SKM-1 (cell line): ENCODE measurements at regions not wholly inside any gene's neighbourhood (a gene's known extent, or its start where the extent isn't known, plus 50 kb on each side); places are given as distances from the start of the nearest gene placed in this dataset.

Experiments used
- DNase-seq: peaks from one replicate; lab custom pipeline; 2025; ENCODE audit not compliant: unreplicated experiment; lab: John Stamatoyannopoulos, UW

DNA sequence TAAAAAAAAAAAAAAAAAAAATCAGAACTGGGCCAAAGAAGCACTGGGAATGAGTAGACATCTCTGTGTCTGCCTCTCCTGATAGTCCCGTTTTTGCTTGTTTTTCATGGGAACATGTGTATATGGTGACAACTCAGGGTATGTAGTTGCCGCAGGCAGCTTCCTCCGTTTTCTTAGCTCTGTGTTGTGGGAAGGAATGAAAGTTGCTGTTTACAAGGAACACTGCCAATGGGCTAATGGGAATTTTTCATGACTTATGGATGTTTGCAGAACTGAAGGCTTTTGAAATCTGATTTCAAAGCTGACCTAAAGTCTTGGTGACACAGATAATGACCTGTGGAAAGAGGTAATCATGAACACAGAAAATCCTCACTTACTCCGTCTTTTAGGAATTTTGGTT is 146.4 kb upstream of the BTG1 start:
- DNase-seq, result no peak

- DNase-seq, result no peak
Observed at GRCh38 chr12:92290886-92291285, 145.2 kb upstream of the BTG1 start.

DNA sequence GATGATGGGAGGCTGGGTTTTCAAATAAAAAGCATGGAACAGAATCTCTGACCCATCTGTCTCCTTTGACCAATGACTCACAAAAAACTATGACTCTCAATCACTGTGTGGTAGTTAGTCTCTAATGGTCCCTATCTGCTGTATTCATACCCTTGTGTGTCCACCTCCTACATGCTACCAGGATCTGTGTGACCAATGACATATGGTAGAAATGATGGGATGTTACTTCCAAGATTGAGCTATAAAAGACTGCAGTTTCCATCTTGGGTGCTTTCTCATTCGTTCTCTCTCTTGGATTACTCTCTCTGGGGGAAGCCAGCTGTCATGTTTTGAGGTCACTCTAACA is 144.7 kb upstream of the BTG1 start:
- no peak for DNase-seq

GRCh38 chr12:92289629-92290349 is 144.1 kb upstream of the BTG1 start:
- DNase-seq, result no peak

GRCh38 chr12:92288561-92288960 is 142.9 kb upstream of the BTG1 start:
- no peak for DNase-seq

DNA sequence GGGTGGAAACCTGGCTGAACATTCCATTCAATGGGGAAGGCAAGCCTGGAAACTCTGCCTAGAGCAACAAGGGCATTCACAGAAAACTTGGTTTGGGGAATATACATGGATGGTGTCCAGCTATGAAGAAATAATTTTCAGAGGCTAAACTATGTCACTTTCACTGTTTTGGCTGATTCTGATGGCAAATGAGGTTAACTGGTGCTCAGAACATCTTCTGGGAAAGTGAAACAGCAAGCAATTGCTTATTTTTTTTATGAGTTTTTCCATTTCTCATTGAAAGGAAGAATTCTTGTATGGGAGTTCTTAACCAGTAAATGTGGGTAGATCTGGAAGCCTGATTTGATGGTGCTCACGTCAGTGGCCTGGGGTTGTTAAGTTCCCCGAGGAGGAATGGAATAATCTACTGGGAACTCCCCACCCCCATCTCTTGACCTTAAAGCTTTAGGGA is 132.8 kb upstream of the BTG1 start:
- no peak for DNase-seq

GRCh38 chr12:92277795-92278194 is 132.1 kb upstream of the BTG1 start:
- DNase-seq, result no peak

DNA sequence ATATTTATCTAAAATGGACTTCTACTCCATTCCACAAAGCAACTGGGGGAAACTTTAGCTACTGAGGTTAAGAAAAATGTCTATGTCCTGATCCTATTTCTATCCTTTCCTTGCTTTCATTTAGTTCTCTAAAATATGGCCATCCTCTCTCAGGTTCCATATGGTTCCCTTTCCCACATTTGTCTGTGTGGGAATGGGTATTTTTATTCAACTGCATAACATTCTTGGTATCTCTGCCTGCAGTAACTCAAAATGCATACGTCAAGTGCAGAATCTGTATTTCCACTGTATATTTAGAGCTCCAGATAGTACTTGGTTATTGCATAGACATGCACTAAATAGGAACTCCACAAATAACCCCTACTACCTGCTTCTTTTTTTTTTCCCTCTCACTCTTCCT is 130.6 kb upstream of the BTG1 start:
- DNase-seq, result no peak

GRCh38 chr12:92275443-92276154 is 130.0 kb upstream of the BTG1 start:
- DNase-seq, result no peak

GRCh38 chr12:92273076-92273475 is 127.4 kb upstream of the BTG1 start:
- no peak for DNase-seq

DNA sequence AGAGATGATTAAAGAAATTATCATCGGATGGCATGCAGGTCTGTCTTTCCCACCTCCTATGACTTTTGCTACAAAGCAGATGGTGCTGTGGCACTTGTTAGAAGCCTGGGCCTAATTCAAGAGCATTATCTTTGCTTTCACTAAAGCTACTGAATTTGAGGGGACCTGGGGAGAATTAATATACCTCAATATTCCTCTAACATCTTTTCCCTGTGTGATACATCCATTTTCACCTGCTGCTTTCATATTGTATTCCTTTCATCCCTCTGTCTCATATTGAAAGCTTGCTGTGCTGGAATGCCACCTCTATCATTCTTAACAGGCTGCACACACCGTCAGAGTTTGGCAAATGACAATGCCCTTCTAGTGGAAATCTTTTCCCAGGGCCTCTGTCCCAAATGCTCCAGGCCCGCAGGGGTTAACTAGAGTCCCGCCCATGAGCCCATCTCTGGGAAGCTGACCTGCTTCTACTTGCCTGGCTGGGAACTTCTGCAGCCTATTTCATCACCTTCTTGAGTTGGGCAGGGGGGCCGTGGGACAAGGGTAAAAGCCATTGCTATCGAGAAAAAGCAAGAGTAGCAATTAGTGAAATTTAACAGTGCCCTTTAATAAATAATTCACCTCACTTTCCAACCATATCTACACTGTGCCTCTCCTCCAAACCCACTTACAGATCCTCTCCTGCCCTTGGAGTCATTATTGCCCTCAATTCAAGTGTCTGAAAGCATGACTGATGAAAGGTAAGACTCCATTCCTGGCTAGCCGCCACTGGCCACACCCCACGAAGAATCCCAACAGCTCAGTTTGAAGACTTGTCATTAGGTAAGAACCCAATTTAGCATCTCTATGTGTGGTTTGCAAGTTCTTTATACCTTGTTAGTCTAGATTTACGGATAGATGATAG is 126.7 kb upstream of the BTG1 start:
- no peak for DNase-seq

DNA sequence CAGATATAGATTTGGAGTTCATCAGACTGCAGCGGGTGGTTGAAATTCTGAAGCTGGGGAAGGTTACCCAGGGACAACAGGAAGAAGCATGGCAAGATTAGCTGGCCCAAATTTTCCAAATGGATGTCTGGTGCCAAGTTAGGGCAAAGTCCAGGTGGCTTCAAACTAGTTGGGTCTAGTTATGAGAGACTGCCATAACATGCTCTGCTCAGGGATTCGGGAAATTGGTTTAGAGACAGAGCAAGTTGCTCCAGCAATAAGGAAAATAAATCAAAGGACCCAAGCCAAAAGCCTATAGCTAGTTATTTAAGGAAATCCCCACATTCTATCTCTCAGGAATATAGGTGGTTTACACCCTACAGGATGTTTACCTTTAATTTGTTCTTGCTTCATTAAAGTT is 125.7 kb upstream of the BTG1 start:
- DNase-seq, result no peak

DNA sequence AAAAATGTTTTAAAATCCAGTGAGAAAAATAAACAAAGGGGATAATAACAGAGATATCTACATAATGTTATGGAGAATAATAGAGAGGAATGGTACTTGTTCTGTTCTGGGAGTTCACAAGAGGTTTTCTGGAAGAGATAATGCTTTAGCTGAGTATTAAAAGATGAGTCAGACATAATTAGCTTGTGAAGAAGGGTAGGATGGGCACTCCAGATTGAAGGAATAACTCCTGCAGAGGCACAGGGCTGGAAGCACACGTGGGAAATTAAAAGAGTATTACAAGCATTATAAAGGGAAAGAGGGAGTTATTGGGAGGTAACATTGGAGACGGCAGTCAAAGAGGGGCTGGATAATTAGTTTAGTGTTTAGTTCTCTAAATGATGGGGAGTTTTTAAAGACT is 124.9 kb upstream of the BTG1 start:
- DNase-seq, result no peak

DNA sequence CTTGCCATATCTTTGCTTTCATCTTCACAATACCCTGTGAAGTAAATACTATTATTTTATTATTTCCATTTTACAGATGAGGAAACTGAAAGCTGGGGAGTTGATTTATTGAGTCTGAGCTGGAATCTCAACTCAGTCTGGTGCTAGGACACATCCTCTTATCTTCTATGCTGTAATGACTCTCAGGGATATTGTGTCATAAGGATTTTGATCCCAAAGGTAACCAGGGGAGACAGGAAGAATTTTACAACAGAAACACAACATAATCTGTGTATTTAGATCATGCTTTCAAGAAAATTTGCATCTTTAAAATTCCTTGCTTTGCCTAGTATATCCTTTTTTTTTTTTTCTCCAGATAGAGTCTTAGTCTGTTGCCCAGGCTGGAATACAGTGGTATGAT is 123.3 kb upstream of the BTG1 start:
- DNase-seq, result no peak

DNA sequence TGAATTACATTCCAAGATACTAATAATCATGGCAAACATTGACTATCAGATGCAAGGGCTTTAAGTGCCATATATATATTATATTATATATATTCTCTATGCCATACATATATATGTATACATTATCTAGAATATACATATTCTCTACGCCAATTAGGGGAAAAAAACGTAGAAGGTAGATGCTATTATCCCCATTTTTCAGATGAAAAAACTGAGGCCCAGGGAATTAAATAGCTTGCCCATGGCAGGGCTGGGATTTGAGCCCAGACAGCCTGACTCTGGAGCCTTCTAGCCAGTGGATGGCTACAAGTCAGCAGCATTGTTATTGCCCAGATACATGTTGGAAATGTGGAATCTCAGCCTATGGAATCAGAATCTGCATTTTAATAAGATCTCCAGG is 116.0 kb upstream of the BTG1 start:
- no peak for DNase-seq

- DNase-seq, result no peak
Observed at GRCh38 chr12:92261071-92261470, 115.4 kb upstream of the BTG1 start.

- no peak for DNase-seq
Observed at GRCh38 chr12:92259696-92260251, 114.1 kb upstream of the BTG1 start.

DNA sequence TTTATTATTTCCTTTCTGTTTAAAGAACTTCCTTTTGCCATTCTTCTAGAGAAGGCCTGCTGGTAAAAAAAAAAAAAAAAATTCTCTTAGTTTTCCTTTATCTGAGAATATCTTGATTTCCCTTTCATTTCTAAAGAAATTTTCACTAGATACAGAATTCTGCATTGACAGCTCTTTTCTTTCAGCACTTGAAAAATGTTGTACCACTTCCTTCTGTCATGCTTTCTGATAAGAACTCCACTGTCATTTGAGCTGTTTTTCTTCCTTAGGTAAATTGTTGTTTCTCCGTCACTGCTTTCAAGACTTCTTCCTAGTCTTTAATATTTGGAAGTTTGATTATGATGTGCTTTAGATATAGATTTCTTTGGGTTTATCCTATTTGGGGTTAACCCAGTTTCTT is 113.6 kb upstream of the BTG1 start:
- no peak for DNase-seq

- DNase-seq, result no peak
Observed at GRCh38 chr12:92257261-92257660, 111.6 kb upstream of the BTG1 start.

DNA sequence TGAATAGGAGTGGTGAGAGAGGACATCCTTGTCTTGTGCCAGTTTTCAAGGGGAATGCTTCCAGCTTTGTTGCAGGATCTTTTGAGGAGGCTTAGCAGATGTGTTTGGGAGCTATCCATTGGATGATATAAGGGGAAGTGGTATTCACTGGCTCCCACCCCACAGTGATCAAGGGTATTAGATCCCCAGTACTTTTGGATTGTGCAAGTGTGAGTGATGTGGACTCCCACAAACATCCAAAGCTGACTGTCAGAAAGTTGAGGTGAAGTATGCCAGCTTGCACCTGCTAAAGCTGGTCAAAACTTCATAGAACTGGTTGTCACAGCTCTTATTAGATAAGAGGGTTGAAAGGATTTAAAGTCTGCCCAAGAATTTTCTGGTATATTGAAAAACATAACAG is 110.1 kb upstream of the BTG1 start:
- no peak for DNase-seq

- no peak for DNase-seq
Observed at GRCh38 chr12:92253301-92253700, 107.7 kb upstream of the BTG1 start.

DNA sequence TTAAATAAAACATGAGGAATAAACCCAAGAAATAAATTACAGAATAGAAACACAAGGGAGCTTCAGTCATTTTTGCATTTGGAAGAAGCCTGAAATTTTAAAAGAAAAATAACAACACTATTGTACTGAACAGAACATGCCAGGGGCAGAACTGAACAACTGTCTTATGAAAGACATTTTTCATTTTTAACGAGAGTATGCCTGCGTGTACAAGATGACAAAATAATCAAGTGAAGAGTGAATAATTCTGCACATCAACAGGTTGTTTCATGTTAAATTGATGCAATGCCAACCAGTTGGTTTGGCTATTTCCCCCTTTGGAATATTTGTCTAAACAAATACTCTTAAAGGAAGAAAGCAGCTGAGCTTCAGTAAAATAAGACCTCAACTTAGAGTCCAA is 103.3 kb upstream of the BTG1 start:
- DNase-seq, result no peak
